ENCODE measurements at regions not wholly inside any gene's neighbourhood (a gene's known extent, or its start where the extent isn't known, plus 50 kb on each side); places are given as distances from the start of the nearest gene placed in this dataset.
"Not testable (repeated sequence)": the region's sequence is repeated elsewhere in the genome, so short reads cannot be mapped to it uniquely, and the experiment has no call there.

DNA sequence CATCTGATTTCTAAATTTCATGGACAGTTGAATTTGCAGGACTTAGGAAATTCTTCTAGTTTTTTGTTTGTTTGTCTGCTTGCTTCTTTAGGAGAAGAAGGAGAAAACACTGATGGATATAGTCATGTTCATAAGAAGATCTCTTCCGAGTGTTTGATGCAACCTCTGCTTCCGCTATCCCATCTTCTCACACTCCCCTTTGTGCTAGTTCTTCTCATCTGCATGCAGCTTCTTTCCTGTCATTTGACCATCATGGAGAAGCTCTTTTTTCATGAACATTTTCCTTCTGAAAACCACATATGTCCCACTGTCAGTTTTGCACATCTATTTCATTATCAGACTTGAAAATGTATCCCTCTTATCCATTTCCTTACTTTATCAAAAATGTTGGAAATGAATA, 346.9 kb upstream of the PRKCQ start:
- no peak for DNase-seq

DNA sequence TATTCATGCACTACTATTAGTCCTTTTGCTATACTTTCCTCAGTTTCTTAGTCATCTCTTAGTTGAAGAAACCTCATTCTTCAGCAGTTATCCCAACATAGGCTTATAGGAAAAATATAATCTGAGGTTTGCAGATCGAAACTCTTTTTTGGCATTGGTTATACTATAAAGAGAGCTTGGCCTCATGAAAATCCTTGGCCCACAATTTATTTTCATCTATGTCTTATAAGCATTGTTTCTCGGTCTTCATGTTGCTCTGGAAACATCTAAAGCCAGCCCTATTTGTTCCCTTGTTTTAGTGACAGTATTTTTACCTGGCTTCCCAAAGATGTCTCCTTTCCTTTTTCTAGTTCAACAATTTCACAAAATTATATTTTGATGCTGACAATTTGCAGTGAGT, 345.1 kb upstream of the PRKCQ start:
- no peak for DNase-seq

DNA sequence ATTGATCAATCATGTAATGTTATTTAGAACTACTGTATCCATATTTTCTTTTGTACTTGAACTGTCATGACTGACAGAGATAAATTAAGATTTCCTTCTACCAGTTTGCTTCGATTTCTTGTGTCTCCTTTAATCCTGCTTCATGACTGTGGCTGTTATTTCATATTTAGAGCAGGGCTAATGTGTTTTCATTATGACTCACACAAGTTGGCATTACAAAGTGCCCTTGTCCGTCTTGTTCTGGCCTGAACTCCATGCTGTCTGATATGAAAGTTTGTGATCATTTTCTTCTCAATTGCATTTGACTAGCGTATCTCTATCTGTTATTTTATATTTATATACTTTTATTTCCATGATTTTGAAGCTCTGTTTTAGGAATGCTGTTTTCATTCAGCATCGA, 344.1 kb upstream of the PRKCQ start:
- no peak for DNase-seq

DNA sequence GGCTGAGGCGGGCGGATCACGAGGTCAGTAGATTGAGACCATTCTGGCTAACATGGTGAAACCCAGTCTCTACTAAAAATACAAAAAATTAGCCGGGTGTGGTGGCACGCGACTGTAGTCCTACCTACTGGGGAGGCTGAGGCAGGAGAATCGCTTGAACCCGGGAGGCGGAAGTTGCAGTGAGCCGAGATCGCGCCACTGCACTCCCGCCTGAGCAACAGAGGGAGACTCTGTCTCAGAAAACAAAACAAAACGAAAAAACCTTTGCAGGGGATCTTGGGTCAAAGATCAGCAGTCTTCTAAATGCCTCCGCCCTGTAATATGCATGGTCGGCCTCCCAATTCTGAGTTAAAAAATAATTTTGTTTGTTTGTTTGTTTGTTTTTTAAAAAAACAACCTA, 340.9 kb upstream of the PRKCQ start:
- DNase-seq, result not testable (repeated sequence)

DNA sequence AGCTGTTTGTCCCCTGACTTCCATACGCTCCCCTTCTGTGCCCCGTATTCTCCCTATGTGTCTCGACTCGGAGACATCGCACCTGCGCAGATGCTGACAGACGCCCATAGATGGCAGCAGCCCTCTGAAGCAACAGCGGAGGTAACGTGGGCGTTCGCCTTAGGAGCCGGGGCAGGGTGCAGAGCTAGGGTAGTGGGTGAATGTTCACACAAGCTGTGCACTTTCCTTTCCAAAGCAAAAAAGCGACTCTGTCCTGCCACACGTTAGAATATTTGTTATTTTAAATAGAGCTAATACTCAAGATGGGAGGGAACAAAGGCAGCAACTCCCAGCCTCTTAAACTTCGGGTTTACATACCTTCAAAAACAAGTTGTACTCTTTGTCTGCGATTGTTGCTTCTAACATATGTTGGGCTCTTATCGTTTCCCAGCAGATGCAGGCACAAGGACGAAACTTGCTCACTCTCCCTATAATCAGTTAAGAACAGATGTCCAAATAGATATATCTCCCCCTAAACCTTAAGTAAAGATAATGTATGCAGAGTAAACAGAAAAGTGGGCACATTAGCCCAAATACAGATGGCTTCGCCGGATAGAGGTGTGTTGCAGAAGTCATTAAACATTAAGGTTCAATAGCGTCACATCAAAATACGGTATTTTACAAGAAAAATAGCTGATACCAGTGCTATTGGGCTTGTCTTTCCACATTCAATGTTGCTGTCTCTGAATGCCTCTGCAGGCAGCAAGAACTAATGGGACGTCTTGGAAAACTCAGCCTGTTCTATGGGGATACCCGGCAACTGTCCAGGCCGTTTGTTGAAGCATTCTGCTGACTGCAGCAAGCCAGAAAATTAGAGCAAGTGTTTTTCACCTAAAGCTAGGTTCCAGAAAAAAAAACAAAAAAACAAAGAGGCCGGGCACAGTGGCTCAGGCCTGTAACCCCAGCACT, 340.3 kb upstream of the PRKCQ start:
- DNase-seq, result peak; percentile 55

DNA sequence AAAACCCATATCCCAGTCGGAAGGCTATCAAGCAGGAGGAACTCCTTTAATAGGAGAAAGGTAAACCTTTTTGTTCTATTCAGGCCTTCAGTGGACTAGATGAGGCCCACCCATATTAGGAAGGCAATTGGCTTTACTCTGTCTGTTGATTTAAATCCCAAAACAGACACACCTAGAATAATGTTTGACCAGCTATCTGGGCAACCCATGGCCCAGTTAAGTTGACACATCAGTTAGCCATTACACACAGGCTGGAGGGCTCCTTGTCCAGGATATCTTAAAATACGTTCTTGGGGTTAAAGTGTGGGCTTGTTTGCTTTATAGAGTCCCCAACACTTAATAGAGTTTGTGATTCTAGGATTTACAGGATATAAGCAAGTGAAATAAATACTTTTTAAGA, 339.0 kb upstream of the PRKCQ start:
- DNase-seq, result no peak

DNA sequence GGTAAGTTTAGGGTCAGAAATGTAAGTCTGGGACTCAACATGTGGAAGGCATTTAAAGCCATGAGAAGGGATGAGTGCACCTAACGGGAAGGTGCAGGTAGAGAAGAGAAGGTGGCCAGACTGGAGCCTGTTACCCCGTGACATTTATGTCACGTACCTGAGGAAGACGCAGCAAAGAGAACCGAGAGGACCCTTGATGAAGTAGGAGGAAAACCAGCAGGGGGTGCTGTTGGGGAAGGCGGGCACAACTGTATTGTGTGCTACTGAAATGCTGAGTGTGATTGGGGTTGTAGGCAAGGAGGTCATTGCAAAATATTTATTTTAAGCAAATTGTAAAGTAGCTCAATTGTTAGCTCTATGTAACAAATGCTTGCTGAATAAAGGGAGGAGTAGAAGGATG, 338.2 kb upstream of the PRKCQ start:
- no peak for DNase-seq

DNA sequence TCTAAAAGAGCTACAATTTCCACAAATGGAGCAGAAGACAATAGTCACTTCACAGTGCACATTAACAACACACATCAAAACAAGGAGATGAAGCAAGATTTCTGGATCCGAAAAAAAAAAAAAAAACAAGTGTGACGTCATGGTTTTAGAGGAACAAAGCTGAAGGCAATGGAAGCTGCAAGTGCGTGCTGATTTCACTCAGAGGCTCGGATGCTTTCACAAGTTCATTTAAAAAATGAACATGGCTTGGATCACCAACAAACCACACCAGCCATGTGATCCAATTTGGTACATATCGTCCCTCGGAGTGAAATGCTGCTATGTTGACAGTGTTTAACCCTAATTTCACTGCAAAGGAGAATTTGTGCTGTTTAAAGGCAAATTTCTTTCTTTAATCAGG, 337.0 kb upstream of the PRKCQ start:
- DNase-seq, result no peak

DNA sequence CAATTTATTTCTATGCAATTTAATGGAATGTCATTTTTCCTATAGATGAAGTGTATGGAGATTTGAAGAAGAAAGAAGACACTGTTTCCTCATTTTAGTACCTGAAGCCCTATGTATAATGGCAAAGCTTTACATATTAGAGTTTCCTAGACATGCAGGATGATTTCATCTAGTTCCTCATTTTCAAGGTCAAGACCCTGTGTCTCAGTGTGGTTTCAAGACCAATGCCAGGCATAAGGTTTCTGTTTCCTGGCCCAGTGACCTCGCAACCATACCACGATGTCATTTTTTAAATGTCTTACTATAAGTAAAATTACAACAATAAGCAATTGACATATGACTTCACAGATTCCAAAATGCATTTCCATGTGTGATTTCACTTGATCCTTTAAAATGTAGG, 336.5 kb upstream of the PRKCQ start:
- DNase-seq, result no peak

DNA sequence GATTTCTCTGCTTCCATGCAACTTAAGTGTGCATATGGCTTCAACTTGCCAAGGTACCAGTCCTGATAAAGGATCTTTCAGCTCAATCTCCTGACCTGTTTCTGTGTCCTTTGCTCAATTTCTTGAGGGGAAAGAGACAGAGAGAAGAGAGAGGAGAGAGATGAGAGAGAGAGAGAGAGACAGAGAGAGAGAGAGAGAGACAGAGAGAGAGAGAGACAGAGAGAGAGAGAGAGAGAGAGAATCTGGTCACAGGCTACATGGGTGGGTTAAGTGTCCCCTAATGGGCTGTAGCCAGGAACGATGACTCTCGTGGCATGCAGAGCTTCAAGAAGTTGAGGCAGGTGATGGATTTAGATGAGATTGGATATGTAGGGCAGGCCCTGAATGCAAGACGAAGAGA, 335.2 kb upstream of the PRKCQ start:
- DNase-seq, result no peak

DNA sequence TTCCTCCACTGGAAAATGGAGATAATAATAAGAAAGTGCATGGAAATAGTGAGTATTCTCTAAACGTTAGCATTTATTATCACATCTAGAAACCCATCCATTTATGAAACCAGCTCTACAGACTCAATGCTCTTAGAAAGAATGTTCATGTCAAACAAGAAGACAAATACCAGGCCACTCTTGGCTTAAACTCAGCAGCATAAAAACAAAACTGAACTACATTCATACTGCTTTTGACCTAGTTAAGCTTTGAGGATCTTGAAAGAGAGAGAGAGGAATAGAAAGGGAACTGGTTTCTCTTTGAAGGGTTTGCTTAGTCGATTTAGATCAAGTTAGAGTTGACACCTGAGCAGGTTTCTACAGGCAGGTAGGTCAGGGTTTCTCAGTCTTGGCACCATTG, 332.9 kb upstream of the PRKCQ start:
- DNase-seq, result no peak

DNA sequence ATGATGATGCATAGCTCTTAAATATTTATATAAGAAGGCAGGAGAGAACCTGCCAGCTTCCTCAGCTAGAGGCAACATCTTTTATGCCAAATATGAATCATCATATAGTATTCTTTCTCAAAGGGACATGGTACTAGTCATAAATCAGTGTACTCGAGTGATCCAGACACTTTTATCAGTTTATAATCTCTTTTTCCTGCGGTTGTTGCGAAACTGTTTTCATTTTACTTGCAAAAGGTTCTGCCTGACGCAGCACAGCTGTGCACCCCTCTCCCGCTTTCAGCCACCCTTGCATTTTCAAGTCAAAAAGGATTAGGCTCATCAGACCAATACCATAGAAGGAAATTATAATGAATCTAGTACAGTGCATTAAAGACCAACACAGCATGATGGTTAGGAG, 332.3 kb upstream of the PRKCQ start:
- no peak for DNase-seq

DNA sequence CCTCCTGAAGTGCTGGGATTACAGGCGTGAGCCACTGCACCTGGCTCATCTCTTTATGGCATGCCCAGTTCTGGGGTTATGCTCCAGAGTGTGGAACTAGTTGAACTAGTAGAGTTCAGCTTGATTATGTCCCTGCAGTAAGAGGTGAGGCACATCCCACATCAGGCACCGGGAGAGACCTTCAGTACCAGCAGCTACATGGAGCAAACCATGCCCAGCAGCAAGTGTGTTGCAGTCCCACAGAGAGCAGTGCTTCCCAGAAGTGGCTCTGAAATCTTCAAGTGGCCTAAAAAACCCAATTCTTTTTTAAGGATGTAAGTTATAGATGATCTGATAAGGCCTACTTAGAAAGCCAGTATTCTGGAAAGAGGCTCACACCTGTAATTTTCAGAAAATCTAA, 331.9 kb upstream of the PRKCQ start:
- no peak for DNase-seq

DNA sequence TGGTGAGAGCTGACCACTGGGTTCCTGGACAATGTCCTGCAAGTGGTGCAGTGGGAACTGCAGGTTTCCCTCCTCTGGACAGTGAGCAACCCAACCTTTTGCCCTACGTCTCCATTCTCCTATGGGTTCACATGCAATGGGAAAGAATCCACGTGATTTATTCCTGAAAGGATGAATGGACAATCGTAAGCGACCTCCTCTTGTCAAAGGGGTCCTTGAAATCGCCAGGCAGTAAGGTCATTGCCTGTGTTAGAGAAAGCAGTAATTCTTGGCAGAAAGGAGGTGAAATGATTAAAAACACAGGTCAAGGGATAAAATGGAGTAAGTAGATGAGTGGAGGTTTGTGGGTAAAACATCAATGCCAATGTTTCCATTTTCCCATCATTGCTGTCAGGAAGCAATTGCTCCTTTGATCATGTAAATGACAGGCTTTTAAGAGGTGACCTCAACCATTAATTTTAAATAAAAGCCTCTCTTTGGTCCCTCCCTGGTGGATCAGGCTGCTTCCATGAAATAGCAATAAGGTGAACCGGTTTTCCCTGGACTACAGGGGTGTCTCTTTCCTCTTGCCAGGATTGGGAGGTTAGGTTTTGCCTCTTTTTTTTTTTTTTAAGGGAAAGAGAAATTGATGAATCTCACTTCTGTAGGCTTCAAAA, 330.0 kb upstream of the PRKCQ start:
- no peak for DNase-seq

DNA sequence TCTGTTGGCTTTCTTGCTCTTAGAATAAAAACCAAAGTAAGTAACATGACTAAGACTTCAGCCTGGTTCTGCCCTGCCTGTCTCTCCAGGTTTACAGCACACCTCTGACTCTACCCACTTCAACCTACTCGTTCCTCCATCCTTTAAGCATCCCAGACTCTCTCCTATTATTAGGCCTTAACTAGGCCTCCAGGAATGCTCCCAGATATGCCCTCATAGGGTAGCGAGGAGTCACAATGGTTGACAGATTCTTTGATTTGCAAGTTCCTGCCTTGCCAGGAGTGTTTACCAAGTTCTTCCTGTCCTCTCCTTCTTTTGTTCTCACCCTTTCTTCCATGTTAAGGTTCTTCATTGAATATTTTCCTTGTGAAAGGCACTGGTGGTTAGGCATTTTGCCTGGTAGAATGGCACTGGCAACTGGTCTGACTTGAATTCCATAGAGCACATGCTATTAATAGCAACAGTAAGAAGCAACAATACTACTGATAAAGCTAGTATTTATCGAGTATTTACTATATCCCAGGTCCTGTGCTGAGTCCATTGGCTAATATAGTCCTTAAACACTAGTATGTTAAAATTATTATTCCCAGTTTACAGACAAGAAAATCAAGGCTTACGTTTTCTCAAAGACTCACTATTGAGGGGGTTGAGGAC, 327.9 kb upstream of the PRKCQ start:
- DNase-seq, result no peak

DNA sequence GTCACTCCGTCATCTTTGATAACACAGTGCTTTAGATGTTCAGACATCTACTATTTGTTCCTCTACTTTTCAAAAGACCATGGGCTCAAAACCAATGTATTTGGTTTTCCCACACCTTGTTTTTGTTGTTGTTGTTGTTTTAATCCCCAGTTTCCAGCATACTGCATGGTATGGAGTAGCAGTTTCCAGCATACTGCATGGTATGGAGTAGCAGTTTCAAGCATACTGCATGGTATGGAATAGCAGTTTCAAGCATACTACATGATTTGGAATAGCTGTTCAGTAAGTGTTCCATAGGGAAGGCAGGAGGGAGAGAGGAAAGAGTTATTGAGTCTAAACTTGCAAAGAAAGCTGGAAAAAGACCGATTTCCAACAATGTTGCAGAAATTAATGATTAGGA, 314.3 kb upstream of the PRKCQ start:
- no peak for DNase-seq

DNA sequence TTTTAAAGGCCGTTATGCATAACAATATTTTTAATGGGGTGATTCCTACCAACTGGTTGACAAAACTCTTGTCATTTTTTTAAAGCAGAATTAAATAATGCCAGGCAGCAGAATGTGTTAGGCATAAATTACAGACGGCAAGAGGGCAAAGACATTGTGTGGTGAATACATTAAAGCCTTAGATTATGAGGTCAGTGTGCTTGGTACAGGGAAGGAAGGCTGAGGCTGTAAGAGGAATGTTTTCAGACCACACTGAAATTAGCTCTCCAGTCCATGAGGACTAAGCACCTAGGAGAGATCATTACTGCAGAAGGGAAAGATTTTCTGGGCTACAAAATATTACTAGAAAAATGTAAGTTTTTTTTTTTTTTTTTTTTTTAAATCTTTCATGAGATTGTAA, 312.8 kb upstream of the PRKCQ start:
- no peak for DNase-seq

DNA sequence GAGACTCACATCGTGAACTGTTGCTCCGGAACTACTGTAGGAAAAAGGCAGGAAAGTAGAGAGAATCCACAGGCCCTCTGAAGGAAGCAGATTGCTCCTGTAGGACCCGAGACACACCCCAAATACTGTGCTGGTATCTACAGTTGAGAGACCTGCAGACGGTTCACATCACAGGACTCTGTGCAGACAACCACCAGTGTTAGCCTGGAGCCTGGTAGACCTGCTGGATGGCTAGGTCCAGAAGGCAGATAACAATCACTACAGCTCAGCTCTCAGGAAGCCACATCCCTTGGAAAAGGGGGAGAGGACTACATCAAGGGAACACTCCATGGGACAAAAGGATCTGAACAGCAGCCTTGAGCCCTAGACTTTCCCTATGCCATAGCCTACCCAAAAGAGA, 311.8 kb upstream of the PRKCQ start:
- no peak for DNase-seq

DNA sequence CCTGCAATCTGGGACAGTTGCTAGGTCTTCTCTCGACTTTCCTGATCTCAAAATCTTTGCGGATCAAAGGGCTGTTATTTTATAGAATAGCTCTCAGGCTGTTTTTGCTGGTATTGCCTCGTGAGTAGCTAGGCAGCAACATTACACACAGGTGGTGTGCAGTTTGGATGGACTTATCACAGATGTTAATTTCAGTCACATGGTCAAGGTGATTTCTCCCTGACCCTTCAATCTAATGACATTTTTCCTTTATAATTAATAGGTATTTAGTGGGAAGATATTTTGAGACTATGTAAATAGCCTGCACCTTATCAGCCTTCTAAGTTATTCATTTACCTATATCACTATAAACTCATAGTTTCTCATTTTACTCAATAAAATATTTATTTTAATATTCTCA, 309.6 kb upstream of the PRKCQ start:
- no peak for DNase-seq

DNA sequence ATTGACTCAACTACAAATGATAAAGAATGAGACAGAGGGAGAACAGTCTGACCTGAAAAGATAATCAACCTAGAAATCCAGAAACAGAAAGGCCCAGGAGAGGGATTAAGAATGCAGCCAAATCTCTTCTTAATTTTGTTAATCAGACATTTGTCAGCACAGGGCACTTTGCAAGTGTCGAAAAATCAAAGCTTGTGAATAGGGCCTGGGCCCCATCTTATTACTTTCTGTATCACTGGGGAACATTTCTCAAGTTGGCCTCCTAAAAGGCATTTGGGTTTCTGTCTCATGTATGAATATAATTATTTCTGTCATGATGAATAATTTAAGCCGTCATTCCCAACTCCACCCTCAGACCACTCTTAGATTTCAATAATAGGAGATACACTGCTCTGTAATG, 308.4 kb upstream of the PRKCQ start:
- DNase-seq, result no peak

DNA sequence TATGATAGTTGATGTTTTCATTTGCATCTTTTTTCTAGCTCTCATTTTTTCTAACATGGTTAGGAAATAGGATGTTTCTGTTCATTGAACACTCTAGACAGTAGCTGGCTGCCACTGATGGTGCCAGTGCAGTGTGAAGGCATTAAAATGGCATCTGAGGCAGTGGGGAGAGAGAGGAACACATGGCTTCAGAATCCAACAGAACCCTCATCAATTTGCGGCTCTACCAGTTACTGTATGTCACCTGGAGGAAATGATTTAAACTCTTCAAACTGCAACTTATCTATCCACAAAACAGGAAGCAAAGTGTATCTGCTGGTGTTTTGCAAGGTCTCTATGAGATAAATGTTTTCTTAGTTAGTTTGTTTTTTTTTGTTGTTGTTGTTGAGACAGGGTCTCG, 305.2 kb upstream of the PRKCQ start:
- no peak for DNase-seq

DNA sequence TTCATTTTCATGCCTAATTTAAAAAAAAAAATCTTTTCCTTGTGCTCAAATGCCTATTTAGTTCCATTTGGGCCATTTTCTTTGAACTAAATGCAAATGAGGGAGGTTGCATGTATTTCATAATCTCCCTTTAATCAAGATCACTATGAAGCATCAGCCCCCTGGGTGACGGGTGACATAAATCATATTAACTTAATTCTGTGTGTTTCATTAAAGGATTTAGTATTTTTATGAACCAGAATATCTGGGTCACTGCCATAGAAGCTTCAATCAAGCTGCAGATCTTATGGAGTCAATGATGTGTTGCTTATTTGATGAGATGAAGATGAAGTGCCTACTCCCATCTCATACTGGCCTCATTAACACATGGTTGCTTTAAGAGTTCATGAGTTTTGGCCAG, 301.9 kb upstream of the PRKCQ start:
- no peak for DNase-seq

Data from muscle of arm (tissue), 1 donor.